Neural cell (in vitro differentiated cells): ENCODE measurements at regions not wholly inside any gene's neighbourhood (a gene's known extent, or its start where the extent isn't known, plus 50 kb on each side); places are given as distances from the start of the nearest gene placed in this dataset.

ENCODE experiments used
- EZH2 ChIP-seq: fragments of 200-600, 300-800 bp; shearing (Covaris generic), sonication (generic); IDR thresholded peaks from 2 replicates; pipeline ENCODE4 v1.6.1; 2014; ENCODE audit warnings: antibody characterized with exemption, low read length, borderline replicate concordance, mild to moderate bottlenecking; ENCODE audit not compliant: insufficient read depth, poor library complexity, severe bottlenecking
- MXI1 ChIP-seq: fragments of 450-650 bp; conservative IDR thresholded peaks from 2 replicates; pipeline ENCODE4 v1.6.1; 2014; ENCODE audit warnings: antibody characterized with exemption, mild to moderate bottlenecking; ENCODE audit not compliant: poor library complexity, severe bottlenecking
- POLR2AphosphoS5 ChIP-seq: IDR thresholded peaks from 2 replicates; pipeline ENCODE4 v1.6.1; 2012
- RAD21 ChIP-seq: fragments of 450-650 bp; conservative IDR thresholded peaks from 2 replicates; pipeline ENCODE4 v1.6.1; 2014; ENCODE audit warnings: antibody characterized with exemption, mild to moderate bottlenecking, moderate library complexity
- SMC3 ChIP-seq: fragments of 450-650 bp; conservative IDR thresholded peaks from 2 replicates; pipeline ENCODE4 v1.6.1; 2014; ENCODE audit warnings: antibody characterized with exemption, mild to moderate bottlenecking, moderate library complexity; ENCODE audit not compliant: poor library complexity
- TAF1 ChIP-seq: IDR thresholded peaks from 2 replicates; pipeline ENCODE4 v1.6.1; 2012; ENCODE audit warnings: low read depth
- TF ChIP-seq, protein P1 (sequence below): IDR thresholded peaks from 2 replicates; pipeline ENCODE4 v1.6.1; 2012; ENCODE audit warnings: borderline replicate concordance
- TF ChIP-seq, protein P2 (sequence below): fragments of 450-650 bp; IDR thresholded peaks from 2 replicates; pipeline ENCODE4 v1.5.1; 2014; ENCODE audit warnings: antibody characterized with exemption, mild to moderate bottlenecking, moderate library complexity; ENCODE audit not compliant: poor library complexity, severe bottlenecking

DNA sequence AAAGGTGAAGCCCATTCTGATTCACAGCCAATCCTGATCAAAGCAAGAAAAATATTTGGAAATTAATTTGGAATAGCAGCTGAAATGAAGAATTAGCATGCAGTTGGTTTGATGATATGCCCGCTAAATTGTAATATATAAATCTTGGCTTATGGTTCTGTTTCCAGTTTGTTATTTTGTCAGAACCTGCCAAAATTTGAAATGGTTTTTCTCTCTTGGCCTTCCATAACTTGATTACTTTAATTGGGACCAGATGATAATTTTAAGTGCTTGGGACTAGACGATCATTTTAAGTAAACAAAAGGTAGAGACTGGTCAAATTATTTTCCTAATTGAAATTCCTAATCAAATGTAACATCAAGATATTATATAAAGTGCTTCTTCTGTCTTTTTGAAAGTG is 842.4 kb downstream of the TBL1XR1 start:
- TF ChIP-seq TAF1 (no peak), EZH2 (no peak), MXI1 (no peak), POLR2AphosphoS5 (no peak), RAD21 (no peak), SMC3 (no peak)
- TF ChIP-seq, protein P1, sequence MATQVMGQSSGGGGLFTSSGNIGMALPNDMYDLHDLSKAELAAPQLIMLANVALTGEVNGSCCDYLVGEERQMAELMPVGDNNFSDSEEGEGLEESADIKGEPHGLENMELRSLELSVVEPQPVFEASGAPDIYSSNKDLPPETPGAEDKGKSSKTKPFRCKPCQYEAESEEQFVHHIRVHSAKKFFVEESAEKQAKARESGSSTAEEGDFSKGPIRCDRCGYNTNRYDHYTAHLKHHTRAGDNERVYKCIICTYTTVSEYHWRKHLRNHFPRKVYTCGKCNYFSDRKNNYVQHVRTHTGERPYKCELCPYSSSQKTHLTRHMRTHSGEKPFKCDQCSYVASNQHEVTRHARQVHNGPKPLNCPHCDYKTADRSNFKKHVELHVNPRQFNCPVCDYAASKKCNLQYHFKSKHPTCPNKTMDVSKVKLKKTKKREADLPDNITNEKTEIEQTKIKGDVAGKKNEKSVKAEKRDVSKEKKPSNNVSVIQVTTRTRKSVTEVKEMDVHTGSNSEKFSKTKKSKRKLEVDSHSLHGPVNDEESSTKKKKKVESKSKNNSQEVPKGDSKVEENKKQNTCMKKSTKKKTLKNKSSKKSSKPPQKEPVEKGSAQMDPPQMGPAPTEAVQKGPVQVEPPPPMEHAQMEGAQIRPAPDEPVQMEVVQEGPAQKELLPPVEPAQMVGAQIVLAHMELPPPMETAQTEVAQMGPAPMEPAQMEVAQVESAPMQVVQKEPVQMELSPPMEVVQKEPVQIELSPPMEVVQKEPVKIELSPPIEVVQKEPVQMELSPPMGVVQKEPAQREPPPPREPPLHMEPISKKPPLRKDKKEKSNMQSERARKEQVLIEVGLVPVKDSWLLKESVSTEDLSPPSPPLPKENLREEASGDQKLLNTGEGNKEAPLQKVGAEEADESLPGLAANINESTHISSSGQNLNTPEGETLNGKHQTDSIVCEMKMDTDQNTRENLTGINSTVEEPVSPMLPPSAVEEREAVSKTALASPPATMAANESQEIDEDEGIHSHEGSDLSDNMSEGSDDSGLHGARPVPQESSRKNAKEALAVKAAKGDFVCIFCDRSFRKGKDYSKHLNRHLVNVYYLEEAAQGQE, result no peak
- TF ChIP-seq, protein P2, sequence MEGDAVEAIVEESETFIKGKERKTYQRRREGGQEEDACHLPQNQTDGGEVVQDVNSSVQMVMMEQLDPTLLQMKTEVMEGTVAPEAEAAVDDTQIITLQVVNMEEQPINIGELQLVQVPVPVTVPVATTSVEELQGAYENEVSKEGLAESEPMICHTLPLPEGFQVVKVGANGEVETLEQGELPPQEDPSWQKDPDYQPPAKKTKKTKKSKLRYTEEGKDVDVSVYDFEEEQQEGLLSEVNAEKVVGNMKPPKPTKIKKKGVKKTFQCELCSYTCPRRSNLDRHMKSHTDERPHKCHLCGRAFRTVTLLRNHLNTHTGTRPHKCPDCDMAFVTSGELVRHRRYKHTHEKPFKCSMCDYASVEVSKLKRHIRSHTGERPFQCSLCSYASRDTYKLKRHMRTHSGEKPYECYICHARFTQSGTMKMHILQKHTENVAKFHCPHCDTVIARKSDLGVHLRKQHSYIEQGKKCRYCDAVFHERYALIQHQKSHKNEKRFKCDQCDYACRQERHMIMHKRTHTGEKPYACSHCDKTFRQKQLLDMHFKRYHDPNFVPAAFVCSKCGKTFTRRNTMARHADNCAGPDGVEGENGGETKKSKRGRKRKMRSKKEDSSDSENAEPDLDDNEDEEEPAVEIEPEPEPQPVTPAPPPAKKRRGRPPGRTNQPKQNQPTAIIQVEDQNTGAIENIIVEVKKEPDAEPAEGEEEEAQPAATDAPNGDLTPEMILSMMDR, result no peak
